SU-DHL-6 (cell line): ENCODE measurements at regions not wholly inside any gene's neighbourhood (a gene's known extent, or its start where the extent isn't known, plus 50 kb on each side); places are given as distances from the start of the nearest gene placed in this dataset.

Experiments
- H2AFZ ChIP-seq: fragments of 200-600 bp; sonication (generic); 2 replicates; pipeline ENCODE4 v1.6.1; 2014; ENCODE audit warnings: low read depth, mild to moderate bottlenecking, moderate library complexity, mixed read lengths, antibody characterized with exemption, low read length; ENCODE audit not compliant: severe bottlenecking
- H3F3A ChIP-seq: fragments of 200-600 bp; shearing (Covaris generic); 2 replicates; pipeline ENCODE4 v1.6.0; 2016; ENCODE audit warnings: antibody characterized with exemption, mild to moderate bottlenecking; ENCODE audit not compliant: insufficient read depth
- H3K27ac ChIP-seq: fragments of 200-600 bp; sonication (generic); 2 replicates; pipeline ENCODE4 v1.5.1; 2016; ENCODE audit warnings: low read depth, mild to moderate bottlenecking, low read length, moderate library complexity, mixed read lengths
- H3K27me3 ChIP-seq: fragments of 200-600 bp; sonication (generic), shearing (Covaris generic); 2 replicates; pipeline ENCODE4 v1.6.0; 2014; ENCODE audit warnings: mild to moderate bottlenecking, low read length
- H3K36me3 ChIP-seq: fragments of 200-600 bp; sonication (generic); 2 replicates; pipeline ENCODE4 v1.6.1; 2014; ENCODE audit warnings: mild to moderate bottlenecking, low read length, mixed read lengths
- H3K4me2 ChIP-seq: fragments of 300-600, 200-600 bp; shearing (Covaris generic), sonication (generic); 2 replicates; pipeline ENCODE4 v1.6.0; 2014; ENCODE audit warnings: low read length, low read depth, mild to moderate bottlenecking; ENCODE audit not compliant: poor library complexity, severe bottlenecking
- H3K4me3 ChIP-seq: fragments of 200-600 bp; sonication (generic); 2 replicates; pipeline ENCODE4 v1.5.1; 2014; ENCODE audit warnings: antibody characterized with exemption, low read length, mild to moderate bottlenecking, mixed read lengths; ENCODE audit not compliant: insufficient read depth, poor library complexity, severe bottlenecking
- H3K79me2 ChIP-seq: fragments of 200-600 bp; sonication (generic); 2 replicates; pipeline ENCODE4 v1.6.1; 2014; ENCODE audit warnings: mild to moderate bottlenecking, low read length, moderate library complexity; ENCODE audit not compliant: insufficient read depth
- H3K9ac ChIP-seq: fragments of 200-600 bp; sonication (generic); 2 replicates; pipeline ENCODE4 v1.7.0; 2014; ENCODE audit warnings: mild to moderate bottlenecking, low read length
- H3K9me2 ChIP-seq: fragments of 200-600 bp; sonication (generic); replicated peaks from 2 replicates; pipeline ENCODE4 v1.6.1; 2014; ENCODE audit warnings: low read length; ENCODE audit not compliant: insufficient read depth
- H3K9me3 ChIP-seq: fragments of 200-600 bp; sonication (generic); 2 replicates; pipeline ENCODE4 v1.6.1; 2014; ENCODE audit warnings: low read length, mixed read lengths; ENCODE audit not compliant: insufficient read depth
- H4K20me1 ChIP-seq: fragments of 200-600 bp; sonication (generic); 2 replicates; pipeline ENCODE4 v1.6.1; 2014; ENCODE audit warnings: low read depth, mild to moderate bottlenecking, antibody characterized with exemption, low read length, moderate library complexity, mixed read lengths
- CTCF ChIP-seq: fragments of 200-600 bp; sonication (generic); IDR thresholded peaks from one replicate; pipeline ENCODE4 v1.5.1; 2017; ENCODE audit warnings: antibody characterized with exemption, mild to moderate bottlenecking, low read length, moderate library complexity; ENCODE audit not compliant: insufficient read depth, poor library complexity, severe bottlenecking
- EZH2phosphoT487 ChIP-seq: fragments of 200-600 bp; sonication (generic), shearing (Covaris generic); conservative IDR thresholded peaks from 2 replicates; pipeline ENCODE4 v1.6.1; 2018; ENCODE audit warnings: mild to moderate bottlenecking, antibody characterized with exemption, low read length, moderate library complexity, mixed read lengths

- Histone ChIP-seq H3F3A (no peaks in the 10 kb centered on the region), H2AFZ (no peak overlapping the region), H3K9me2 (no peaks in the 10 kb centered on the region), H3K27me3 (no peaks in the 10 kb centered on the region), H4K20me1 (no peaks in the 10 kb centered on the region), H3K36me3 (no peaks in the 10 kb centered on the region), H3K9me3 (no peaks in the 10 kb centered on the region), H3K4me2 (no peak overlapping the region), H3K9ac (no peak overlapping the region), H3K4me3 (no peak overlapping the region), H3K79me2 (no peaks in the 10 kb centered on the region), H3K27ac (no peak overlapping the region)
- TF ChIP-seq CTCF, result no peak
- TF ChIP-seq EZH2phosphoT487, result no peak
These were observed 619.5 kb upstream of the TBL1XR1 start for GRCh38 chr3:177816667-177817208.

GRCh38 chr3:177817751-177818150, 620.5 kb upstream of the TBL1XR1 start:
- no peak overlapping the region for H3K4me2 ChIP-seq
- H2AFZ ChIP-seq, result no peak overlapping the region

GRCh38 chr3:177818712-177819240, 621.5 kb upstream of the TBL1XR1 start:
- Histone ChIP-seq H4K20me1 (no peaks in the 10 kb centered on the region), H2AFZ (no peak overlapping the region), H3K27me3 (no peaks in the 10 kb centered on the region), H3K4me2 (no peak overlapping the region), H3K27ac (no peak overlapping the region), H3K9ac (no peak overlapping the region), H3F3A (no peaks in the 10 kb centered on the region), H3K36me3 (no peaks in the 10 kb centered on the region), H3K9me2 (no peaks in the 10 kb centered on the region), H3K4me3 (no peak overlapping the region), H3K79me2 (no peaks in the 10 kb centered on the region), H3K9me3 (no peaks in the 10 kb centered on the region)
- TF ChIP-seq EZH2phosphoT487 (no peak), CTCF (no peak)

More at GRCh38 chr3:177817751-177818150, 620.5 kb upstream of the TBL1XR1 start:
- no peak for TF ChIP-seq EZH2phosphoT487
- TF ChIP-seq CTCF, result no peak
- Histone ChIP-seq H3K9me3 (no peaks in the 10 kb centered on the region), H3K9me2 (no peaks in the 10 kb centered on the region), H3K79me2 (no peaks in the 10 kb centered on the region), H3K36me3 (no peaks in the 10 kb centered on the region), H3K27me3 (no peaks in the 10 kb centered on the region), H3F3A (no peaks in the 10 kb centered on the region), H3K4me3 (no peak overlapping the region), H4K20me1 (no peaks in the 10 kb centered on the region), H3K9ac (no peak overlapping the region), H3K27ac (no peak overlapping the region)
